Esophagus squamous epithelium (tissue), 5 donors: ENCODE measurements at regions not wholly inside any gene's neighbourhood (a gene's known extent, or its start where the extent isn't known, plus 50 kb on each side); places are given as distances from the start of the nearest gene placed in this dataset.
"Not testable (repeated sequence)": the region's sequence is repeated elsewhere in the genome, so short reads cannot be mapped to it uniquely, and the experiment has no call there.

Experiments used
- DNase-seq: peaks from one replicate; lab custom pipeline; 2025; lab: John Stamatoyannopoulos, UW
- H3K27ac ChIP-seq, 4 donors: fragments of 200-600 bp; sonication (generic); one replicate each; pipeline ENCODE4 v1.5.1; 2016 to 2019; ENCODE audit warnings: mild to moderate bottlenecking in 1 of 4
- H3K27me3 ChIP-seq, 4 donors: fragments of 200-600 bp; sonication (generic); 1 replicate in 3 of 4; 2 replicates in 1 of 4; pipeline versions ENCODE4 v1.5.1 to v1.6.0; 2017 to 2021; ENCODE audit warnings: antibody characterized with exemption in 1 of 4
- H3K36me3 ChIP-seq, 3 donors: fragments of 200-600 bp; sonication (generic); one replicate each; pipeline ENCODE4 v1.5.1; 2016 to 2019
- H3K4me1 ChIP-seq, 3 donors: fragments of 200-600 bp; sonication (generic); one replicate each; pipeline ENCODE4 v1.5.1; 2017 to 2019
- H3K4me3 ChIP-seq, 4 donors: fragments of 200-600 bp; sonication (generic); 1 replicate in 3 of 4; 2 replicates in 1 of 4; pipeline ENCODE4 v1.5.1; 2016 to 2019; ENCODE audit warnings: mild to moderate bottlenecking in 2 of 4, moderate library complexity in 1 of 4
- H3K9me3 ChIP-seq, 3 donors: fragments of 200-600 bp; sonication (generic); one replicate each; pipeline ENCODE4 v1.5.1; 2016 to 2019
- CTCF ChIP-seq, 6 experiments: fragments of 450-650 bp in 4 of 6; fragments of 200-600 bp in 2 of 6; sonication (generic) in 2 of 6; IDR thresholded peaks; one replicate each; pipeline ENCODE4 v1.5.1; 2016 to 2019; ENCODE audit warnings: antibody characterized with exemption in 6 of 6, mild to moderate bottlenecking in 4 of 6, moderate library complexity in 4 of 6
- POLR2A ChIP-seq, 4 donors: fragments of 450-650 bp; IDR thresholded peaks; one replicate each; pipeline ENCODE4 v1.6.1; 2017; ENCODE audit warnings: antibody characterized with exemption in 4 of 4, mild to moderate bottlenecking in 4 of 4, moderate library complexity in 3 of 4
- WGBS, 2 donors: methylation state at CpG; one replicate each; pipeline ENCODE4 v1.1.5; 2018; 5-methylcytosine and 5-hydroxymethylcytosine counted together
- intact Hi-C: fragments of 100-400 bp; cut with DNase I; formaldehyde crosslinking; loops from one replicate; pipeline ENCODE4 v1.15.0; 2022
- donor health status: DM: yes; HTN: yes; CAD: no.

GRCh38 chr2:225748609-225749008, 349.1 kb downstream of the NYAP2 start:
- TF ChIP-seq POLR2A (IDR thresholded peaks at IDR 0.05) (no peak), CTCF (IDR thresholded peaks at IDR 0.05) (no peak)
- H3K36me3 ChIP-seq: no peaks in the 10 kb centered on the region
- DNase-seq: no peak
- H3K27me3 ChIP-seq: no peaks in the 10 kb centered on the region
- no peaks in the 10 kb centered on the region for H3K4me1 ChIP-seq
- intact Hi-C loops: no loop called here
- H3K27ac ChIP-seq: no peak overlapping the region
- peaks cover 0 to 5% (median 0%) of the 10 kb centered on the region in 3 donors for H3K9me3 ChIP-seq
- H3K4me3 ChIP-seq: no peak overlapping the region
- WGBS, 2 donors: 74 to 78% methylated on average over 2 of the region's 2 CpGs

GRCh38 chr2:225743996-225744395, 344.5 kb downstream of the NYAP2 start:
- H3K4me1 ChIP-seq, H3K27me3 ChIP-seq, H3K4me3 ChIP-seq, H3K27ac ChIP-seq, intact Hi-C loops, DNase-seq, H3K9me3 ChIP-seq, H3K36me3 ChIP-seq: not testable (repeated sequence)
- 79 to 95% methylated on average over 2 of the region's 35 CpGs for WGBS, 2 donors

- H3K9me3 ChIP-seq: peaks cover 0 to 5% (median 0%) of the 10 kb centered on the region in 3 donors
- no peak for DNase-seq
- TF ChIP-seq POLR2A (IDR thresholded peaks at IDR 0.05): no peak
- TF ChIP-seq CTCF (IDR thresholded peaks at IDR 0.05): no peak
- H3K4me1 ChIP-seq: no peaks in the 10 kb centered on the region
- H3K27me3 ChIP-seq: no peaks in the 10 kb centered on the region
- 85 to 86% methylated on average over 2 of the region's 2 CpGs for WGBS, 2 donors
- H3K27ac ChIP-seq: no peak overlapping the region
- H3K36me3 ChIP-seq: no peaks in the 10 kb centered on the region
- intact Hi-C loops: no loop called here
- H3K4me3 ChIP-seq: no peak overlapping the region
Observed at GRCh38 chr2:225742487-225742886, 343.0 kb downstream of the NYAP2 start.

GRCh38 chr2:225740086-225740485, 340.6 kb downstream of the NYAP2 start:
- peaks cover 0 to 5% (median 0%) of the 10 kb centered on the region in 3 donors for H3K9me3 ChIP-seq
- no peaks in the 10 kb centered on the region for H3K36me3 ChIP-seq
- no peak overlapping the region for H3K27ac ChIP-seq
- 68 to 100% methylated on average over 3 of the region's 3 CpGs for WGBS, 2 donors
- TF ChIP-seq POLR2A (IDR thresholded peaks at IDR 0.05) (no peak), CTCF (IDR thresholded peaks at IDR 0.05) (no peak)
- intact Hi-C loops: no loop called here
- no peaks in the 10 kb centered on the region for H3K27me3 ChIP-seq
- DNase-seq: no peak
- H3K4me3 ChIP-seq: no peak overlapping the region
- H3K4me1 ChIP-seq: no peaks in the 10 kb centered on the region

GRCh38 chr2:225739328-225739727, 339.8 kb downstream of the NYAP2 start:
- no peak for DNase-seq
- H3K36me3 ChIP-seq: no peaks in the 10 kb centered on the region
- 97% methylated on average over 2 of the region's 2 CpGs for WGBS, 2 donors
- peaks cover 0 to 5% (median 0%) of the 10 kb centered on the region in 3 donors for H3K9me3 ChIP-seq
- H3K4me3 ChIP-seq: no peak overlapping the region
- intact Hi-C loops: no loop called here
- H3K4me1 ChIP-seq: no peaks in the 10 kb centered on the region
- TF ChIP-seq POLR2A (IDR thresholded peaks at IDR 0.05): no peak
- TF ChIP-seq CTCF (IDR thresholded peaks at IDR 0.05): no peak
- no peaks in the 10 kb centered on the region for H3K27me3 ChIP-seq
- H3K27ac ChIP-seq: no peak overlapping the region

- H3K27ac ChIP-seq: no peak overlapping the region
- no peak overlapping the region for H3K4me3 ChIP-seq
- whole genome bisulfite sequencing, 2 donors: 84 to 87% methylated on average over 1 of the region's 1 CpG
- no peak for DNase-seq
- no peaks in the 10 kb centered on the region for H3K36me3 ChIP-seq
- H3K27me3 ChIP-seq: no peaks in the 10 kb centered on the region
- H3K4me1 ChIP-seq: no peaks in the 10 kb centered on the region
- no peaks in the 10 kb centered on the region for H3K9me3 ChIP-seq
- TF ChIP-seq CTCF (IDR thresholded peaks at IDR 0.05): no peak
- no peak for TF ChIP-seq POLR2A (IDR thresholded peaks at IDR 0.05)
- intact Hi-C loops: no loop called here
Observed at GRCh38 chr2:225738735-225739134, 339.2 kb downstream of the NYAP2 start.
